ENCODE measurements at regions not wholly inside any gene's neighbourhood (a gene's known extent, or its start where the extent isn't known, plus 50 kb on each side); places are given as distances from the start of the nearest gene placed in this dataset.
A peak's percentile ranks its signal among the peaks of the same experiment; 100 is the strongest.
"Not testable (repeated sequence)": the region's sequence is repeated elsewhere in the genome, so short reads cannot be mapped to it uniquely, and the experiment has no call there.

DNA sequence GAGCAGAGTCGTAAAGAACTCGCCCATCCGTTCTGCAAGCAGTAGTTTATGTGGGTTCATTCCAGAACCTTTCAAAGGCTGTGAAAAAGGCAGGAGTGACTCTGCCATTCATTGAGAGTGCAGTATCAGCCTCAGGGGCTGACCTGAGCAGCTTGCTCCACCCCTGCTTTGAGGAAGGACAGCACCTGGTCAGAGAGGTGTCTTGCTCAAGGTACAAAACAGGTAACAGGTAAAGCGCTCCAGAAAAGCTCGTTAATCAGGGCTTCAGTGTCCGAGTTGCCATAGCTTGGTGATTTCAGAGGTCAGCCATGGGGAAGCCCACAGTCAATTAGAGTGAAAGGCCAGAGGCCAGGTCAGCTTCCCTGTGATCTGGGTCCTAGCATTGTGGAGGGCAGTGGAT is 251.1 kb downstream of the ABCC12 start:
- no peak overlapping the region for H3K4me3 ChIP-seq (ENCODE audit: low read depth, low read length)
- ChIA-PET CTCF (no interaction called here), POLR2A (no interaction called here)

DNA sequence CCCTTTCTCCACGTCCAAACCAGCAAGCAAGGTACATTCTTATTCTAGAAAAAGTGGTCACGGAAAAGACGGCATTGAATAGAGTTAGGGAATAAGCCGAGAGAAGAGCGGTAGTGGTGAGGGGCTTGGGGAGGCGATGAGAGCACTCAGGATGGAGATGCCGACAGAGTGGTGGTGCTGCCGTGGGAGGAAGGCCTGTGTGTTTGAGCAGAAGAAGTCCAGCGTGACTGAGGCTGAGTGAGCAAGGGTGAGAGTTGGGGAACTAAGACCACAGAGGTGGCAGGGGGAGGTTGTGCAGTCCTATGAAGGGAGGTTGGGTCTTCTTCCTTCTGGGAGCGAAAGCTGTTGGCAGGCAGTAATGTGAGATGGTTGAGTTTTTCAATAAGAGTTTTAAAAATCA is 252.3 kb downstream of the ABCC12 start:
- H3K36me3 ChIP-seq (ENCODE audit: control insufficient read depth, insufficient read depth, low read length) = no peaks in the 10 kb centered on the region
- Mint-ChIP-seq H3K27me3 (ENCODE audit: insufficient read depth, unreplicated experiment) (no peaks in the 10 kb centered on the region), H3K4me3 (ENCODE audit: unreplicated experiment) (no peak overlapping the region), H3K27ac (ENCODE audit: unreplicated experiment) (no peak overlapping the region), H3K4me1 (ENCODE audit: low read depth, unreplicated experiment) (no peaks in the 10 kb centered on the region), H3K36me3 (ENCODE audit: insufficient read depth, unreplicated experiment) (no peaks in the 10 kb centered on the region), H3K9me3 (ENCODE audit: unreplicated experiment) (peaks cover 6% of the 10 kb centered on the region)
- no TSS peak for BruUV-seq (replicated peaks)
- no peak for DNase-seq
- no peaks in the 10 kb centered on the region for H3K27me3 ChIP-seq (replicated peaks; ENCODE audit: control insufficient read depth, insufficient read depth, low read length)
- no peaks in the 10 kb centered on the region for H3K9me3 ChIP-seq
- intact Hi-C loops (cut with micrococcal nuclease; ENCODE audit: unreplicated experiment) = no loop called here
- TF ChIP-seq, protein P1, sequence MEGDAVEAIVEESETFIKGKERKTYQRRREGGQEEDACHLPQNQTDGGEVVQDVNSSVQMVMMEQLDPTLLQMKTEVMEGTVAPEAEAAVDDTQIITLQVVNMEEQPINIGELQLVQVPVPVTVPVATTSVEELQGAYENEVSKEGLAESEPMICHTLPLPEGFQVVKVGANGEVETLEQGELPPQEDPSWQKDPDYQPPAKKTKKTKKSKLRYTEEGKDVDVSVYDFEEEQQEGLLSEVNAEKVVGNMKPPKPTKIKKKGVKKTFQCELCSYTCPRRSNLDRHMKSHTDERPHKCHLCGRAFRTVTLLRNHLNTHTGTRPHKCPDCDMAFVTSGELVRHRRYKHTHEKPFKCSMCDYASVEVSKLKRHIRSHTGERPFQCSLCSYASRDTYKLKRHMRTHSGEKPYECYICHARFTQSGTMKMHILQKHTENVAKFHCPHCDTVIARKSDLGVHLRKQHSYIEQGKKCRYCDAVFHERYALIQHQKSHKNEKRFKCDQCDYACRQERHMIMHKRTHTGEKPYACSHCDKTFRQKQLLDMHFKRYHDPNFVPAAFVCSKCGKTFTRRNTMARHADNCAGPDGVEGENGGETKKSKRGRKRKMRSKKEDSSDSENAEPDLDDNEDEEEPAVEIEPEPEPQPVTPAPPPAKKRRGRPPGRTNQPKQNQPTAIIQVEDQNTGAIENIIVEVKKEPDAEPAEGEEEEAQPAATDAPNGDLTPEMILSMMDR (IDR thresholded peaks at IDR 0.05; ENCODE audit: insufficient read depth in 1 of 2, low read depth in 1 of 2, low read length in 1 of 2, severe bottlenecking in 1 of 2, unreplicated experiment in 1 of 2) = no peak
- H3K4me1 ChIP-seq = no peaks in the 10 kb centered on the region
- ChIA-PET POLR2A (no interaction called here), CTCF (no interaction called here)
- H3K4me3 ChIP-seq (ENCODE audit: low read depth, low read length) = no peak overlapping the region

More for the DNA sequence above, 251.1 kb downstream of the ABCC12 start:
- intact Hi-C loops (cut with micrococcal nuclease; ENCODE audit: unreplicated experiment) = no loop called here
- Histone ChIP-seq H3K36me3 (ENCODE audit: control insufficient read depth, insufficient read depth, low read length) (no peaks in the 10 kb centered on the region), H3K27me3 (replicated peaks; ENCODE audit: control insufficient read depth, insufficient read depth, low read length) (no peaks in the 10 kb centered on the region), H3K4me1 (no peaks in the 10 kb centered on the region), H3K9me3 (no peaks in the 10 kb centered on the region)
- Mint-ChIP-seq H3K4me1 (ENCODE audit: low read depth, unreplicated experiment) (no peaks in the 10 kb centered on the region), H3K27me3 (ENCODE audit: insufficient read depth, unreplicated experiment) (no peaks in the 10 kb centered on the region), H3K27ac (ENCODE audit: unreplicated experiment) (no peak overlapping the region), H3K9me3 (ENCODE audit: unreplicated experiment) (peaks cover 1% of the 10 kb centered on the region), H3K36me3 (ENCODE audit: insufficient read depth, unreplicated experiment) (no peaks in the 10 kb centered on the region), H3K4me3 (ENCODE audit: unreplicated experiment) (no peak overlapping the region)
- TF ChIP-seq, protein P1 (IDR thresholded peaks at IDR 0.05; ENCODE audit: insufficient read depth in 1 of 2, low read depth in 1 of 2, low read length in 1 of 2, severe bottlenecking in 1 of 2, unreplicated experiment in 1 of 2) = no peak
- BruUV-seq (replicated peaks) = no TSS peak
- DNase-seq = no peak

DNA sequence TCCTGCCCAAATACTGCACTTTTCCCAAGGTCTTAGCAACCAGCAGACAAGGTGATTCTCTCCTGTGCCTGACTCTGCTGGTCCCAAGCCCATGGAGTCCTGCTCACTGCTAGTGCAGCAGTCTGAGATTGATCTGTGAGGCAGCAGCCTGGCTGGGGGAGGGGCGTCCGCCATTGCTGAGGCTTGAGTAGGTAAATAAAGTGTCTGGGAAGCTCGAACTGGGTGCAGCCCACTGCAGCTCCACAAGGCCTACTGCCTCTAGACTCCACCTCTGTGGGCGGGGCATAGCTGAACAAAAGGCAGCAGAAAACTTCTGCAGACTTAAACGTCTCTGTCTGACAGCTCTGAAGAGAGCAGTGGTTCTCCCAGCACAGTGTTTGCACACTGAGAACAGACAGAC is 258.7 kb downstream of the ABCC12 start:
- DNase-seq = peak; percentile 22 to 42
- H3K9me3 ChIP-seq; intact Hi-C loops (cut with micrococcal nuclease; ENCODE audit: unreplicated experiment); POLR2A ChIA-PET; H3K36me3 ChIP-seq (ENCODE audit: control insufficient read depth, insufficient read depth, low read length); H3K4me3 ChIP-seq (ENCODE audit: low read depth, low read length); BruUV-seq (replicated peaks); H3K36me3 Mint-ChIP-seq (ENCODE audit: insufficient read depth, unreplicated experiment); CTCF ChIA-PET; H3K4me1 ChIP-seq; H3K27ac Mint-ChIP-seq (ENCODE audit: unreplicated experiment); H3K27me3 ChIP-seq (replicated peaks; ENCODE audit: control insufficient read depth, insufficient read depth, low read length); H3K4me3 Mint-ChIP-seq (ENCODE audit: unreplicated experiment); H3K27me3 Mint-ChIP-seq (ENCODE audit: insufficient read depth, unreplicated experiment); H3K4me1 Mint-ChIP-seq (ENCODE audit: low read depth, unreplicated experiment): not testable (repeated sequence)
- H3K9me3 Mint-ChIP-seq (ENCODE audit: unreplicated experiment) = peaks cover 15% of the 10 kb centered on the region

DNA sequence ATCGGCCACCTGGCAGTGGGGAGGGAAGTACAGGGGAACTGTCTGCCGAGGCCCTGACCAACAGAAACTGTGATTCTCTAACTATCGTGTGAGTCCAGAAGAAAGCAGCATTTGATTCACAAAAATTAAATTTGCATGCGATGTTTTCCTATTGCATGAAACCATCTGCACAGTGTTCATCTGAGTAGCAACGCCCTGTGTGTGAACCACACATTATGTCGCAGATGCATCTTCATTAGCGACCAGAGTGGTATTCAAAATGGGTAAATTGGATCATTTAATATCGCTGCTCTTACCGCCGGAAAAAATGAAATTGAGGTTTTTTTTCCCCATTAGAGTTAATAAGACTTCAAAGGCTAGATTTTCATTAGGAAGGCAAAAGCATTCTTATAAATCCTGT is 260.6 kb downstream of the ABCC12 start:
- Histone ChIP-seq H3K36me3 (ENCODE audit: control insufficient read depth, insufficient read depth, low read length) (no peaks in the 10 kb centered on the region), H3K9me3 (no peaks in the 10 kb centered on the region), H3K4me1 (no peaks in the 10 kb centered on the region), H3K27me3 (replicated peaks; ENCODE audit: control insufficient read depth, insufficient read depth, low read length) (no peaks in the 10 kb centered on the region), H3K4me3 (ENCODE audit: low read depth, low read length) (no peak overlapping the region)
- no peak for DNase-seq
- no peak overlapping the region for H3K4me3 Mint-ChIP-seq (ENCODE audit: unreplicated experiment)
- no peak overlapping the region for H3K27ac Mint-ChIP-seq (ENCODE audit: unreplicated experiment)
- H3K9me3 Mint-ChIP-seq (ENCODE audit: unreplicated experiment) = peaks cover 30% of the 10 kb centered on the region
- peaks cover 8% of the 10 kb centered on the region for H3K4me1 Mint-ChIP-seq (ENCODE audit: low read depth, unreplicated experiment)
- H3K27me3 Mint-ChIP-seq (ENCODE audit: insufficient read depth, unreplicated experiment) = peaks cover 5% of the 10 kb centered on the region
- ChIA-PET POLR2A (no interaction called here), CTCF (no interaction called here)
- no TSS peak for BruUV-seq (replicated peaks)
- TF ChIP-seq, protein P1 (IDR thresholded peaks at IDR 0.05; ENCODE audit: insufficient read depth in 1 of 2, low read depth in 1 of 2, low read length in 1 of 2, severe bottlenecking in 1 of 2, unreplicated experiment in 1 of 2) = no peak
- H3K36me3 Mint-ChIP-seq (ENCODE audit: insufficient read depth, unreplicated experiment) = no peaks in the 10 kb centered on the region
- intact Hi-C loops (cut with micrococcal nuclease; ENCODE audit: unreplicated experiment) = no loop called here

Data from Caco-2 (cell line).